ENCODE measurements at regions not wholly inside any gene's neighbourhood (a gene's known extent, or its start where the extent isn't known, plus 50 kb on each side); places are given as distances from the start of the nearest gene placed in this dataset.
A peak's percentile ranks its signal among the peaks of the same experiment; 100 is the strongest.

- intact Hi-C loops (cut with DNase I; ENCODE audit: low total_unique reads) = no loop called here
- Histone ChIP-seq H3K4me1 (peaks cover 0 to 5% of the 10 kb centered on the region in 2 donors), H3K36me3 (no peaks in the 10 kb centered on the region), H3K27ac (peak overlapping the region in 1 of 2 donors; percentile 55), H3K4me3 (no peak overlapping the region), H3K9me3 (no peaks in the 10 kb centered on the region), H3K27me3 (no peaks in the 10 kb centered on the region)
- TF ChIP-seq POLR2A (IDR thresholded peaks at IDR 0.05) (no peak), POLR2AphosphoS5 (IDR thresholded peaks at IDR 0.05) (peak in 1 of 3 donors; percentile 37)
- peak in 1 of 2 donors; percentile 61 for DNase-seq (ENCODE audit: low spot score in 2 of 2)
These were observed 310.4 kb upstream of the NR2F2 start for GRCh38 chr15:96020133-96020532.

- no peak for DNase-seq (ENCODE audit: low spot score in 2 of 2)
- no peaks in the 10 kb centered on the region for H3K27me3 ChIP-seq
- H3K27ac ChIP-seq = peak overlapping the region; percentile 23 to 62
- intact Hi-C loops (cut with DNase I; ENCODE audit: low total_unique reads) = no loop called here
- H3K36me3 ChIP-seq = no peaks in the 10 kb centered on the region
- H3K4me1 ChIP-seq = peaks cover 0 to 5% of the 10 kb centered on the region in 2 donors
- no peak overlapping the region for H3K4me3 ChIP-seq
- no peaks in the 10 kb centered on the region for H3K9me3 ChIP-seq
- TF ChIP-seq POLR2AphosphoS5 (IDR thresholded peaks at IDR 0.05) (no peak), CTCF (IDR thresholded peaks at IDR 0.05) (no peak), POLR2A (IDR thresholded peaks at IDR 0.05) (no peak)
These were observed 309.7 kb upstream of the NR2F2 start for GRCh38 chr15:96020797-96021196.

- no peak for DNase-seq (ENCODE audit: low spot score in 2 of 2)
- no peak overlapping the region for H3K4me3 ChIP-seq
- no peaks in the 10 kb centered on the region for H3K9me3 ChIP-seq
- TF ChIP-seq POLR2AphosphoS5 (IDR thresholded peaks at IDR 0.05) = no peak
- no peak for TF ChIP-seq CTCF (IDR thresholded peaks at IDR 0.05)
- no peak for TF ChIP-seq POLR2A (IDR thresholded peaks at IDR 0.05)
- intact Hi-C loops (cut with DNase I; ENCODE audit: low total_unique reads) = no loop called here
- H3K4me1 ChIP-seq = peaks cover 0 to 5% of the 10 kb centered on the region in 2 donors
- no peaks in the 10 kb centered on the region for H3K27me3 ChIP-seq
- no peak overlapping the region for H3K27ac ChIP-seq
- no peaks in the 10 kb centered on the region for H3K36me3 ChIP-seq
These were observed 307.4 kb upstream of the NR2F2 start for GRCh38 chr15:96023081-96023480.

- no peaks in the 10 kb centered on the region for H3K9me3 ChIP-seq
- H3K27ac ChIP-seq = no peak overlapping the region
- H3K27me3 ChIP-seq = no peaks in the 10 kb centered on the region
- no peaks in the 10 kb centered on the region for H3K4me1 ChIP-seq
- no peak for DNase-seq (ENCODE audit: low spot score in 2 of 2)
- H3K4me3 ChIP-seq = no peak overlapping the region
- H3K36me3 ChIP-seq = no peaks in the 10 kb centered on the region
- intact Hi-C loops (cut with DNase I; ENCODE audit: low total_unique reads) = no loop called here
- TF ChIP-seq CTCF (IDR thresholded peaks at IDR 0.05) (no peak), POLR2AphosphoS5 (IDR thresholded peaks at IDR 0.05) (no peak), POLR2A (IDR thresholded peaks at IDR 0.05) (no peak)
These were observed 303.0 kb upstream of the NR2F2 start for GRCh38 chr15:96027501-96027900.

- no peaks in the 10 kb centered on the region for H3K36me3 ChIP-seq
- no peaks in the 10 kb centered on the region for H3K4me1 ChIP-seq
- H3K27ac ChIP-seq = no peak overlapping the region
- DNase-seq (ENCODE audit: low spot score in 2 of 2) = no peak
- no peak overlapping the region for H3K4me3 ChIP-seq
- TF ChIP-seq POLR2A (IDR thresholded peaks at IDR 0.05) (no peak), POLR2AphosphoS5 (IDR thresholded peaks at IDR 0.05) (no peak), CTCF (IDR thresholded peaks at IDR 0.05) (no peak)
- H3K9me3 ChIP-seq = no peaks in the 10 kb centered on the region
- intact Hi-C loops (cut with DNase I; ENCODE audit: low total_unique reads) = no loop called here
- no peaks in the 10 kb centered on the region for H3K27me3 ChIP-seq
These were observed 301.9 kb upstream of the NR2F2 start for GRCh38 chr15:96028620-96029019.

- H3K36me3 ChIP-seq = no peaks in the 10 kb centered on the region
- H3K27ac ChIP-seq = no peak overlapping the region
- H3K27me3 ChIP-seq = no peaks in the 10 kb centered on the region
- DNase-seq (ENCODE audit: low spot score in 2 of 2) = no peak
- TF ChIP-seq POLR2A (IDR thresholded peaks at IDR 0.05) = no peak
- TF ChIP-seq CTCF (IDR thresholded peaks at IDR 0.05) = no peak
- no peak for TF ChIP-seq POLR2AphosphoS5 (IDR thresholded peaks at IDR 0.05)
- H3K4me1 ChIP-seq = no peaks in the 10 kb centered on the region
- intact Hi-C loops (cut with DNase I; ENCODE audit: low total_unique reads) = no loop called here
- H3K4me3 ChIP-seq = no peak overlapping the region
- no peaks in the 10 kb centered on the region for H3K9me3 ChIP-seq
These were observed 301.3 kb upstream of the NR2F2 start for GRCh38 chr15:96029172-96029571.
